ENCODE measurements at regions not wholly inside any gene's neighbourhood (a gene's known extent, or its start where the extent isn't known, plus 50 kb on each side); places are given as distances from the start of the nearest gene placed in this dataset.

DNA sequence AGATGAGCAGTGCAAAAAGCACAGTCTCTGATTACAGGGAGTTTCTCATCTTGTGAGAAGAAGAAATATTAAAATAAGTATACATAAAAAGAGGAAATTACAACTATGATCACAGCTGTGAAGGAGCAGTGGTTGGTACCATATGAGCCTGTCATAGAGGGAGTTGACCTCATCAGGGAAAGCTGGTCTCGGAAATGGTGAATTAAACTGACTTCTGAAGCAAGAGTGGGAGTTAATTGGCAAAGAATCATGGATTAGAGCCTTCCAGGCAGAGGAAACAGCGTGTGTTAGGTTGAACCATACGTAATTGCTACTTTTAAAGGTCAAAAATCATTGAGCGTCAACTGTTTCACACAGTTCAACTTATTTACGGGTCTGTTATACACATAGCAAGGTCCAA is 539.1 kb downstream of the EDEM1 start (continued):
- TF ChIP-seq, protein P1, sequence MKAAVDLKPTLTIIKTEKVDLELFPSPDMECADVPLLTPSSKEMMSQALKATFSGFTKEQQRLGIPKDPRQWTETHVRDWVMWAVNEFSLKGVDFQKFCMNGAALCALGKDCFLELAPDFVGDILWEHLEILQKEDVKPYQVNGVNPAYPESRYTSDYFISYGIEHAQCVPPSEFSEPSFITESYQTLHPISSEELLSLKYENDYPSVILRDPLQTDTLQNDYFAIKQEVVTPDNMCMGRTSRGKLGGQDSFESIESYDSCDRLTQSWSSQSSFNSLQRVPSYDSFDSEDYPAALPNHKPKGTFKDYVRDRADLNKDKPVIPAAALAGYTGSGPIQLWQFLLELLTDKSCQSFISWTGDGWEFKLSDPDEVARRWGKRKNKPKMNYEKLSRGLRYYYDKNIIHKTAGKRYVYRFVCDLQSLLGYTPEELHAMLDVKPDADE (CRISPR knock-in tag; IDR thresholded peaks at IDR 0.05) = no peak
- TF ChIP-seq DNMT1 (CRISPR knock-in tag; IDR thresholded peaks at IDR 0.05) = no peak
- TF ChIP-seq NFYC (CRISPR knock-in tag; IDR thresholded peaks at IDR 0.05) = no peak
- TF ChIP-seq SPEN (CRISPR knock-in tag; IDR thresholded peaks at IDR 0.05; ENCODE audit: low read depth) = no peak
- TF ChIP-seq, protein P2, sequence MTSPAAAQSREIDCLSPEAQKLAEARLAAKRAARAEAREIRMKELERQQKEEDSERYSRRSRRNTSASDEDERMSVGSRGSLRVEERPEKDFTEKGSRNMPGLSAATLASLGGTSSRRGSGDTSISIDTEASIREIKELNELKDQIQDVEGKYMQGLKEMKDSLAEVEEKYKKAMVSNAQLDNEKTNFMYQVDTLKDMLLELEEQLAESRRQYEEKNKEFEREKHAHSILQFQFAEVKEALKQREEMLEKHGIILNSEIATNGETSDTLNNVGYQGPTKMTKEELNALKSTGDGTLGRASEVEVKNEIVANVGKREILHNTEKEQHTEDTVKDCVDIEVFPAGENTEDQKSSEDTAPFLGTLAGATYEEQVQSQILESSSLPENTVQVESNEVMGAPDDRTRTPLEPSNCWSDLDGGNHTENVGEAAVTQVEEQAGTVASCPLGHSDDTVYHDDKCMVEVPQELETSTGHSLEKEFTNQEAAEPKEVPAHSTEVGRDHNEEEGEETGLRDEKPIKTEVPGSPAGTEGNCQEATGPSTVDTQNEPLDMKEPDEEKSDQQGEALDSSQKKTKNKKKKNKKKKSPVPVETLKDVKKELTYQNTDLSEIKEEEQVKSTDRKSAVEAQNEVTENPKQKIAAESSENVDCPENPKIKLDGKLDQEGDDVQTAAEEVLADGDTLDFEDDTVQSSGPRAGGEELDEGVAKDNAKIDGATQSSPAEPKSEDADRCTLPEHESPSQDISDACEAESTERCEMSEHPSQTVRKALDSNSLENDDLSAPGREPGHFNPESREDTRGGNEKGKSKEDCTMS (CRISPR knock-in tag; conservative IDR thresholded peaks at IDR 0.05) = no peak
- TF ChIP-seq ZNF430 (CRISPR knock-in tag; IDR thresholded peaks at IDR 0.05) = no peak

DNA sequence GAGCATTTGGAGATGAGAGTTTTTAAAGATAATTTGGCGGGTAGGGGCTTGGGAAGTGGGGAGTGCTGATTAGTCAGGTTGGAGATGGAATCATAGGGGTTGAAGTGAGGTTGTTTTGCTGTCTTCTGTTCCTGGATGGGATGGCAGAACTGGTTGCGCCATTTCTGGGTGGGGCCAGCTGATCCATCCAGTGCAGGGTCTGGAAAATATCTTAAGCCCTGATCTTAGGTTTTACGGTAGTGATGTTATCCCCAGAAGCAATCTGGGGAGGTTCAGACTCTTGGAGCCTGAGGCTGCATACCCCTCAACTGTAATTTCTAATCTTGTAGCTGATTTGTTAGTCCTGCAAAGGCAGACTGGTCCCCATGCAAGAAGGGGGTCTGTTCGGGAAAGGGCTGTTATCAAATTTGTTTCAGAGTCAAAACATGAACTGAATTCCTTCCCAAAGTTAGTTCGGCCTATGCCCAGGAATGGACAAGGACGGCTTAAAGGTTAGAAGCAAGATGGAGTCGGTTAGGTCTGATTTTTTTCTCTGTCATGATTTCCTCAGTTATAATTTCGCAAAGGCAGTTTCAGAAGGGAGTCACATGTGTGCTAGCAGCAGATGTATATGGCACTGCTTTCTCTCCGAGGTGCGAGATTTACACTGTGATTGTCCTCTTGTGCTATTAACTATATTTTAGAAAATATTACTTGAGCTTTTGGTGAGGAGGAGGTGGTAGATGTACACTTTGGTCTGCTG is 540.4 kb downstream of the EDEM1 start:
- H3K27ac ChIP-seq (ENCODE audit: extremely low read length, insufficient read depth, low read length) = no peak overlapping the region
- DNase-seq (ENCODE audit: low spot score) (no peak), FAIRE-seq (no peak), ATAC-seq (no peak)
- intact Hi-C loops (cut with micrococcal nuclease; ENCODE audit: unreplicated experiment) (no loop called here), in situ Hi-C loops (cut with HindIII; ENCODE audit: extremely low pct_ligation_motif_present, low pct_unique_long_range_greater_than_20kb) (no loop called here)
- WGBS (ENCODE audit: low lambda C conversion rate) = 2% methylated on average over 9 of the region's 10 CpGs
- CTCF ChIA-PET (ENCODE audit: low intra/inter-chr PET ratio, low total read pairs) = no interaction called here
- no peak overlapping the region for H3K9ac ChIP-seq (ENCODE audit: insufficient read depth, low read depth, low read length)
- no peak overlapping the region for H3K4me3 ChIP-seq (replicated peaks in 1 of 3; ENCODE audit: insufficient read depth in 1 of 3, low read depth in 2 of 3, low read length in 3 of 3)
- POLR2A ChIA-PET = no interaction called here
- TF ChIP-seq SNRNP70 (IDR thresholded peaks at IDR 0.05; ENCODE audit: low read depth, low read length) (no peak), ZNF317 (CRISPR knock-in tag; IDR thresholded peaks at IDR 0.05) (no peak)
- H2AFZ ChIP-seq (ENCODE audit: low read length) = no peak overlapping the region
- no peaks in the 10 kb centered on the region for H3K4me1 ChIP-seq (ENCODE audit: insufficient read depth, low read length)
- H3K27me3 ChIP-seq (ENCODE audit: control insufficient read depth in 1 of 2, insufficient read depth in 2 of 2, low read length in 2 of 2) = no peaks in the 10 kb centered on the region
- H3K36me3 ChIP-seq (replicated peaks in 1 of 2; ENCODE audit: control insufficient read depth in 1 of 2, insufficient read depth in 2 of 2, low read length in 2 of 2) = no peaks in the 10 kb centered on the region
- H3K4me2 ChIP-seq (ENCODE audit: low read depth, low read length) = no peak overlapping the region
- no peaks in the 10 kb centered on the region for H3K9me3 ChIP-seq (ENCODE audit: low read length)
- no peaks in the 10 kb centered on the region for H4K20me1 ChIP-seq (ENCODE audit: insufficient read depth, low read length)
- H3K79me2 ChIP-seq (ENCODE audit: insufficient read depth, low read length) = no peaks in the 10 kb centered on the region
- BruUV-seq (replicated peaks) = no TSS peak
